ENCODE measurements at regions not wholly inside any gene's neighbourhood (a gene's known extent, or its start where the extent isn't known, plus 50 kb on each side); places are given as distances from the start of the nearest gene placed in this dataset.
"Not testable (repeated sequence)": the region's sequence is repeated elsewhere in the genome, so short reads cannot be mapped to it uniquely, and the experiment has no call there.

- H3K27ac Mint-ChIP-seq; H3K4me1 Mint-ChIP-seq (ENCODE audit: low read depth in 2 of 2); ATAC-seq (replicated peaks): not testable (repeated sequence)
These were observed 61.2 kb upstream of the ZNF322 start for GRCh38 chr6:26720663-26721218.

GRCh38 chr6:26730019-26730766 lies 70.6 kb upstream of the ZNF322 start:
- H3K4me1 Mint-ChIP-seq (ENCODE audit: low read depth in 2 of 2); DNase-seq; H3K36me3 Mint-ChIP-seq (ENCODE audit: insufficient read depth); H3K4me3 Mint-ChIP-seq; H3K27me3 Mint-ChIP-seq; H3K27ac Mint-ChIP-seq; H3K9me3 Mint-ChIP-seq; ATAC-seq (replicated peaks): not testable (repeated sequence)

More at GRCh38 chr6:26720663-26721218, 61.2 kb upstream of the ZNF322 start:
- not testable (repeated sequence) for H3K4me3 Mint-ChIP-seq; DNase-seq; H3K9me3 Mint-ChIP-seq; H3K36me3 Mint-ChIP-seq (ENCODE audit: insufficient read depth); H3K27me3 Mint-ChIP-seq

GRCh38 chr6:26734776-26735472 lies 75.4 kb upstream of the ZNF322 start:
- not testable (repeated sequence) for H3K4me3 Mint-ChIP-seq; H3K4me1 Mint-ChIP-seq (ENCODE audit: low read depth in 2 of 2); ATAC-seq (replicated peaks); H3K27ac Mint-ChIP-seq; DNase-seq; H3K36me3 Mint-ChIP-seq (ENCODE audit: insufficient read depth); H3K9me3 Mint-ChIP-seq; H3K27me3 Mint-ChIP-seq

GRCh38 chr6:26739811-26740210 lies 80.3 kb upstream of the ZNF322 start:
- Mint-ChIP-seq H3K27ac (no peak overlapping the region), H3K4me3 (no peak overlapping the region), H3K9me3 (no peaks in the 10 kb centered on the region), H3K27me3 (peaks cover 32 to 37% of the 10 kb centered on the region in 2 donors), H3K36me3 (ENCODE audit: insufficient read depth) (peaks cover 11% of the 10 kb centered on the region), H3K4me1 (ENCODE audit: low read depth in 2 of 2) (no peaks in the 10 kb centered on the region)
- no peak for DNase-seq
- no peak for ATAC-seq (replicated peaks)

GRCh38 chr6:26743157-26743821 lies 83.7 kb upstream of the ZNF322 start:
- no peak overlapping the region for H3K27ac Mint-ChIP-seq
- ATAC-seq (replicated peaks), result no peak
- H3K27me3 Mint-ChIP-seq, result peaks cover 46 to 59% of the 10 kb centered on the region in 2 donors
- no peak for DNase-seq
- no peaks in the 10 kb centered on the region for H3K4me1 Mint-ChIP-seq (ENCODE audit: low read depth in 2 of 2)
- no peak overlapping the region for H3K4me3 Mint-ChIP-seq
- H3K9me3 Mint-ChIP-seq, result no peaks in the 10 kb centered on the region
- H3K36me3 Mint-ChIP-seq (ENCODE audit: insufficient read depth), result peaks cover 11% of the 10 kb centered on the region

- Mint-ChIP-seq H3K4me3 (no peak overlapping the region), H3K27me3 (peaks cover 46 to 67% of the 10 kb centered on the region in 2 donors), H3K36me3 (ENCODE audit: insufficient read depth) (peaks cover 11% of the 10 kb centered on the region), H3K27ac (no peak overlapping the region), H3K9me3 (no peaks in the 10 kb centered on the region), H3K4me1 (ENCODE audit: low read depth in 2 of 2) (peaks cover 0 to 2% of the 10 kb centered on the region in 2 donors)
- DNase-seq (no peak), ATAC-seq (replicated peaks) (no peak)
These were observed 84.6 kb upstream of the ZNF322 start for GRCh38 chr6:26743941-26744699.

- ATAC-seq (replicated peaks); DNase-seq; H3K4me3 Mint-ChIP-seq; H3K27ac Mint-ChIP-seq; H3K9me3 Mint-ChIP-seq; H3K4me1 Mint-ChIP-seq (ENCODE audit: low read depth in 2 of 2): not testable (repeated sequence)
- peaks cover 11% of the 10 kb centered on the region for H3K36me3 Mint-ChIP-seq (ENCODE audit: insufficient read depth)
- peaks cover 46 to 75% of the 10 kb centered on the region in 2 donors for H3K27me3 Mint-ChIP-seq
These were observed 85.3 kb upstream of the ZNF322 start for GRCh38 chr6:26744837-26745282.

GRCh38 chr6:26745964-26746363 lies 86.4 kb upstream of the ZNF322 start:
- DNase-seq; ATAC-seq (replicated peaks): not testable (repeated sequence)

GRCh38 chr6:26749126-26749758 lies 89.7 kb upstream of the ZNF322 start:
- H3K36me3 Mint-ChIP-seq (ENCODE audit: insufficient read depth); ATAC-seq (replicated peaks); H3K9me3 Mint-ChIP-seq; DNase-seq; H3K4me3 Mint-ChIP-seq; H3K4me1 Mint-ChIP-seq (ENCODE audit: low read depth in 2 of 2); H3K27ac Mint-ChIP-seq: not testable (repeated sequence)
- H3K27me3 Mint-ChIP-seq, result peaks cover 19 to 55% of the 10 kb centered on the region in 2 donors

More at GRCh38 chr6:26745964-26746363, 86.4 kb upstream of the ZNF322 start:
- not testable (repeated sequence) for H3K4me1 Mint-ChIP-seq (ENCODE audit: low read depth in 2 of 2); H3K4me3 Mint-ChIP-seq; H3K9me3 Mint-ChIP-seq; H3K27ac Mint-ChIP-seq
- H3K27me3 Mint-ChIP-seq, result peaks cover 46 to 81% of the 10 kb centered on the region in 2 donors
- peaks cover 11% of the 10 kb centered on the region for H3K36me3 Mint-ChIP-seq (ENCODE audit: insufficient read depth)

- H3K4me3 Mint-ChIP-seq; H3K4me1 Mint-ChIP-seq (ENCODE audit: low read depth in 2 of 2); DNase-seq; H3K27ac Mint-ChIP-seq; H3K9me3 Mint-ChIP-seq; H3K36me3 Mint-ChIP-seq (ENCODE audit: insufficient read depth); ATAC-seq (replicated peaks): not testable (repeated sequence)
- H3K27me3 Mint-ChIP-seq, result peaks cover 14 to 55% of the 10 kb centered on the region in 2 donors
These were observed 90.2 kb upstream of the ZNF322 start for GRCh38 chr6:26749759-26750126.

- Mint-ChIP-seq H3K4me1 (ENCODE audit: low read depth in 2 of 2) (peaks cover 0 to 2% of the 10 kb centered on the region in 2 donors), H3K9me3 (peaks cover 0 to 7% of the 10 kb centered on the region in 2 donors), H3K27ac (peak overlapping the region in 1 of 2 donors; percentile 65), H3K36me3 (ENCODE audit: insufficient read depth) (peaks cover 27% of the 10 kb centered on the region), H3K27me3 (peaks cover 0 to 54% of the 10 kb centered on the region in 2 donors), H3K4me3 (no peak overlapping the region)
- ATAC-seq (replicated peaks) (no peak), DNase-seq (no peak)
These were observed 94.7 kb upstream of the ZNF322 start for GRCh38 chr6:26754212-26754611.

- Mint-ChIP-seq H3K36me3 (ENCODE audit: insufficient read depth) (peaks cover 27% of the 10 kb centered on the region), H3K27ac (peak overlapping the region in 1 of 2 donors; percentile 65), H3K4me3 (peak overlapping the region in 1 of 2 donors; percentile 20), H3K27me3 (peaks cover 0 to 54% of the 10 kb centered on the region in 2 donors)
- H3K4me1 Mint-ChIP-seq (ENCODE audit: low read depth in 2 of 2); DNase-seq; ATAC-seq (replicated peaks); H3K9me3 Mint-ChIP-seq: not testable (repeated sequence)
These were observed 95.3 kb upstream of the ZNF322 start for GRCh38 chr6:26754801-26755200.

Measured in effector memory CD8-positive, alpha-beta T cell (primary cell).